ENCODE measurements at regions not wholly inside any gene's neighbourhood (a gene's known extent, or its start where the extent isn't known, plus 50 kb on each side); places are given as distances from the start of the nearest gene placed in this dataset.

DNA sequence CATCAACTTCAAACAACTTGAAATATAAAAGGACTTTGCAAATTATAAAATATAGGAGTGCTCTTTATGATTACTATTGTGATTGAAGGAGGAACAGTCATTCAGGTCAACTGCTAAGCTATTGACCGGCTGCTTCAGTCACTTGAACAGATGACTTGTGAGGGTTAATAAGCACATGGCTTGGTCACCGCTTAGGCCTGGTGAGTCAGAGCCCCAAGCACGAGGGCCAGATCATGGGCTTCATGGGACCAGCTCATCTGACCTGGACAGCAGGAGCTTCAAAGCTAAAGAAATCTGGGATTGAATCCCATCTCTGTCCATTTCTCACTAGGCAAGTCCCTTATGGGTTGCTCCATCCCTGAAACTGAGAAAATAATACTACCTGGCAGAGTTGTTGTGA is 60.4 kb upstream of the ADO start:
- no peak for TF ChIP-seq ZNF384 (IDR thresholded peaks at IDR 0.05)
- TF ChIP-seq HDGF (IDR thresholded peaks at IDR 0.05; ENCODE audit: borderline replicate concordance): no peak
- TF ChIP-seq, protein P1, sequence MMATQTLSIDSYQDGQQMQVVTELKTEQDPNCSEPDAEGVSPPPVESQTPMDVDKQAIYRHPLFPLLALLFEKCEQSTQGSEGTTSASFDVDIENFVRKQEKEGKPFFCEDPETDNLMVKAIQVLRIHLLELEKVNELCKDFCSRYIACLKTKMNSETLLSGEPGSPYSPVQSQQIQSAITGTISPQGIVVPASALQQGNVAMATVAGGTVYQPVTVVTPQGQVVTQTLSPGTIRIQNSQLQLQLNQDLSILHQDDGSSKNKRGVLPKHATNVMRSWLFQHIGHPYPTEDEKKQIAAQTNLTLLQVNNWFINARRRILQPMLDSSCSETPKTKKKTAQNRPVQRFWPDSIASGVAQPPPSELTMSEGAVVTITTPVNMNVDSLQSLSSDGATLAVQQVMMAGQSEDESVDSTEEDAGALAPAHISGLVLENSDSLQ (IDR thresholded peaks at IDR 0.05): no peak
- TF ChIP-seq NFRKB (IDR thresholded peaks at IDR 0.05): no peak
- no peak for TF ChIP-seq SP1 (IDR thresholded peaks at IDR 0.05)
- no peak for TF ChIP-seq ELF4 (IDR thresholded peaks at IDR 0.05)
- no peak for TF ChIP-seq FOXM1 (IDR thresholded peaks at IDR 0.05; ENCODE audit: borderline replicate concordance)
- TF ChIP-seq BHLHE40 (IDR thresholded peaks at IDR 0.05; ENCODE audit: borderline replicate concordance): no peak
